ENCODE measurements at regions not wholly inside any gene's neighbourhood (a gene's known extent, or its start where the extent isn't known, plus 50 kb on each side); places are given as distances from the start of the nearest gene placed in this dataset.

- TF ChIP-seq, protein P1, sequence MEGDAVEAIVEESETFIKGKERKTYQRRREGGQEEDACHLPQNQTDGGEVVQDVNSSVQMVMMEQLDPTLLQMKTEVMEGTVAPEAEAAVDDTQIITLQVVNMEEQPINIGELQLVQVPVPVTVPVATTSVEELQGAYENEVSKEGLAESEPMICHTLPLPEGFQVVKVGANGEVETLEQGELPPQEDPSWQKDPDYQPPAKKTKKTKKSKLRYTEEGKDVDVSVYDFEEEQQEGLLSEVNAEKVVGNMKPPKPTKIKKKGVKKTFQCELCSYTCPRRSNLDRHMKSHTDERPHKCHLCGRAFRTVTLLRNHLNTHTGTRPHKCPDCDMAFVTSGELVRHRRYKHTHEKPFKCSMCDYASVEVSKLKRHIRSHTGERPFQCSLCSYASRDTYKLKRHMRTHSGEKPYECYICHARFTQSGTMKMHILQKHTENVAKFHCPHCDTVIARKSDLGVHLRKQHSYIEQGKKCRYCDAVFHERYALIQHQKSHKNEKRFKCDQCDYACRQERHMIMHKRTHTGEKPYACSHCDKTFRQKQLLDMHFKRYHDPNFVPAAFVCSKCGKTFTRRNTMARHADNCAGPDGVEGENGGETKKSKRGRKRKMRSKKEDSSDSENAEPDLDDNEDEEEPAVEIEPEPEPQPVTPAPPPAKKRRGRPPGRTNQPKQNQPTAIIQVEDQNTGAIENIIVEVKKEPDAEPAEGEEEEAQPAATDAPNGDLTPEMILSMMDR (IDR thresholded peaks at IDR 0.05; ENCODE audit: poor library complexity, severe bottlenecking), result no peak
- TF ChIP-seq TAF1 (IDR thresholded peaks at IDR 0.05; ENCODE audit: low read depth), result no peak
- TF ChIP-seq RAD21 (conservative IDR thresholded peaks at IDR 0.05), result no peak
- TF ChIP-seq POLR2AphosphoS5 (IDR thresholded peaks at IDR 0.05), result no peak
- TF ChIP-seq EZH2 (IDR thresholded peaks at IDR 0.05; ENCODE audit: borderline replicate concordance, insufficient read depth, low read length, poor library complexity, severe bottlenecking), result no peak
- TF ChIP-seq REST (IDR thresholded peaks at IDR 0.05; ENCODE audit: borderline replicate concordance), result no peak
- no peak for TF ChIP-seq EP300 (conservative IDR thresholded peaks at IDR 0.05; ENCODE audit: poor library complexity, severe bottlenecking)
These were observed 136.6 kb upstream of the ZP4 start for GRCh38 chr1:238027366-238027765.

All from neural cell (in vitro differentiated cells).